HG03108 (cell line): ENCODE measurements at regions not wholly inside any gene's neighbourhood (a gene's known extent, or its start where the extent isn't known, plus 50 kb on each side); places are given as distances from the start of the nearest gene placed in this dataset.

Experiments
- ATAC-seq: cut with Tn5 transposase; IDR thresholded peaks from one replicate; pipeline ENCODE4 v1.9.1; 2021; ENCODE audit warnings: moderate library complexity; ENCODE audit not compliant: unreplicated experiment

DNA sequence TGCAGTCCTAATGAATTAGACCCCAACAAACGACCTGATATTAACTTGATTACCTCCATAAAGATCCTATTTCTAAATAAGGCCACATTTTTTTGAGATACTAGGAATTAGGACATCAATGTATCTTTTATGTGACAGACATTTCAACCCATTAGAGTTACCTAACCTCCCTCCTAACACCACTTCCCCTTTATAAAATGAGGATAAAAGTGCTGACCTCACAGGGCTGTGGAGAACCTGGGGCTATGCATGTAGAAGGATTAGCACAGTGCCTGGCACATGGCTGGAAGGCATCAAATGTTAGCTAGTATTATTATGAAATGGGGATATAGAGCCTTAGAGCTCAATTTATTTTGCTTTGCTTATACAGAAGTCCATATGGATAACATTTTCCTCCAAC is 53.5 kb upstream of the LRRN1 start:
- ATAC-seq: no peak

DNA sequence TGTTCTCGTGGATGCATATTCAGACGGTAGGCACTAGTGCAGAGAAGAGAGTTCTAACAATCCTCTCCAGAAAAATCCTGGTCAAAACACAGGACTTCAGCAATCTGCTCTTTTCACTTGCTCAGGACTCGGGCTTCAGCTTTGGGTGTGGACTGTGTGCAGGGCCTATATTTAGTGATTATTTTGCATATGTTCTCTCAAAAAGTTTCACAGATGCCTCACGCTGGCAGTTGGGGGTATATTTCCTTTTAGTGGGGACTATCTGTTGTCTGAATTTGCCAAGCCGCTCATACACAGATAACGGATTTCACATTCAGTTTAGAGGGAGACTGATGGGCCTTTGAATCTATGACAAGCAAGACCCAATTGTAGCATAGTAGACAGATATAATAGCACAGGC is 54.4 kb upstream of the LRRN1 start:
- ATAC-seq: no peak

DNA sequence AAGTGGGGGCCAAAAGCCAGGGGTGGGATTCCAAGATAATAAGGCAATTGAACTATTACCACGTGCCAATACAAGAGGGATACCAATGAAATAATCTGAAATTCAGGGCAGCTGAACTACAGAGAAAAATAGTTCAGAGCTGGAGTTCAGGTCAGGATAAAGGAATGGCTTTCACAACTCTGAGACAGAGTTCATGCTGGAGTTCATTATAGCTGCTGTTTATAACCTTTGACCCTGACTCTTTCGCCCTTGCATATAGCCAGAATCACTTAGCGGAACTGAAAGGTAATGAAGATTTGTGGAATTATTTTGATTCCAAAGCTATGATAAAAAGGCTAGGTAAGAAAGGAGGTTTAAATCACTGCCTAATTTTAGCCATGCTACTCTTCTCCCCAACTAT is 55.5 kb upstream of the LRRN1 start:
- ATAC-seq: no peak

DNA sequence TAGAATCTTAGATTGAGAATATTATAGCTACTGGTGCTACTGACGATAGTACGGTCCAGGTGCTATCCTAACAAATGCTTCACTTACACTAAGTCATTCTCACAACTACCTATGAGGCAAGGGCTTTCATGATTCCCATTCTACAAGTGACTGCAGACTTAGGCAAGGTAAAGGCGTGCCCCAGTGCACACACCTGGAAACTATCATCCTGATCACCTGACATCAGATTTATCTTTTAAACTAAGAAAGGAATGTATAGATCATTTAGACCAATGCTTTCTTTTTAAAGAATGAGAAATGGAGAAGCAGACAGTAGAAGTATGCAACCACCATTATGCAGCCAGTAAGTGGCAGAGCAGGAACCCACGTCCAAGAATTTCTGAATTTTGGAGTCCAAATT is 59.2 kb upstream of the LRRN1 start:
- no peak for ATAC-seq

DNA sequence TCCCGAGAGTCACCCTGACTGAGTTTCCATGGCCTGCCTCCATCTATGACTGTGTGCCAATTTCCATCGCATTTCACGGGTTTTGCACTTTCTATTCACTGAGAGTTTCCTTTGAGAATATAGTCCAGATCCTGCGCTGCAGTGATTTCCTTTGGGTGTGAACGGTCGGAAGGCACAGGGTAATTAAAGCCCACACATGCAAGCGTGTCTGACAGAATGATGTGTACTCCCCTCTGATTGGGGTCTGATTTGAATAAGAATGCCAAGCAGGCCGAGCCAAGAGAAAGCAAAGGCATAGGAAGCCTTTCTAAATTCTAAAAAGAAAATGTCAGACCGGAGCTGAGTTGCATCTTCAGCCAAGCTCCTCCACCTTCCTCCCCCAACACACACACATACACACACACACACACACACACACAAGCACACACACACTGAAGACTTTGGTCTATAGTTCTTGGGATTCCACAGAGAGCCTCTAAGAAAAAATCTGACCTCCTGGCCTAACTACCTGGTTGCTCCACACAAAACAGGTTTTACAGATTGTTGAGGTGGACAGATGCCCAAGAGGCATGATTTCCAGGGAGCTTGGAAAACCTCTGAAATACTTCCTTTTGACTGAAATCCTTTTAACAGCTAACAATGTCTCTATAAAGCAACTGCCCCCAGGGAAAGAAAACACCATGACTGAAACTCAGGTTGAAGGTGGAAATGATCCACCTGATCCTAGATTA is 59.7 kb upstream of the LRRN1 start:
- ATAC-seq: no peak

DNA sequence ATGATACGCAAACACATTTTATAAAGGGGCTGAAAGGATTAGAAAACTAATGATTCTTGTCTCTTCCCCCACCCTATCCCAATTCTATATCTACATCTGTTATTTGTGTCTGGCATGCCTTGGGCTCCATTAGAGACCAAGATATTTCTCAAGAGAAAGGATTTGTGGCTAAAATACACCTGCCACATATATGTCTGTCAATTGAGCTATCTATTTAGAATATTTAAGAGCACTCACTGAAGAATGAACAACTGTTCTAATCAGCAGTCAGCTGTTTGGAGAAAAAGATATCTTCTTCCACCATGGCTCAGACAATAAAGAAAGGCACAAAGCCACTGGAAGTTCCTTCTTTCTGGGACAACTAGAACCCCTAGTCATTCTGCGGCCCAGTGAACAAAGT is 61.7 kb upstream of the LRRN1 start:
- ATAC-seq: no peak

DNA sequence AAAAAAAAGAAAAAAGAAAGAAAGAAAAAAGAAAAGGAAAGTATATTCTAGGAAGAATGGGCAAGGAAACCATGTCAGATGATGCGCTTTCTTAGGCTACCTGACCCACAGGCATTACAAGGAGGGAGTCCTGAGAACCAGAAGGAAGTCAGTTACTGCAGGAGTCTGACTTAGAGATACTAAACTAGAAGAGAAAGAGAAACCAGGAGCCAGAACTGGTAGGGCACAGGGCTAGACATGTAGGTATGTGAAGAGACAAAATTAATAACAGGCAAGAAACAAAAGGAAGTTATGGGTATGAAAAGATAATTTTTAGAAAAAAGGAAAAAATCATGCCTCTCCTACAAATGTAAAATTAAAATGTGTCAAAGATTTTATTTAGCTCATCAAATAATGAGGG is 63.3 kb upstream of the LRRN1 start:
- no peak for ATAC-seq

DNA sequence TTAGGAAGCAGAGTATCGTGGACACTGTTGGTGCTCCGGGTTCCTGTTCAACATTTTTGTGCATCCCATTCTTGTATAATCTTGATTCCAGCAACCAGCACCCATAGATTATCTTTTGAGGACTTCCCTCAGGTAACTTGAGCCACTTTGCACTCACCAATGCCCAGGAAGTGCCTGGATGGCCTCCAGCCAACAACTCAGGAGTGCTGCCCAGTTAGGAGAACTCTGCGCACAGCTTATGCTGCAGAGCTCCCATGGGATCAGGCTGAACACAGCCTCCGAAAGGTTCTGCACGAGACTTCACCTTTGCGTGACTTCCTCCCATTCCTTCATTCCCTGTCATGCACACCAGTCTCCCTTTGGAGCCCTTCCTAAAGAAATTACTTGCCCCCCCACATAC is 64.3 kb upstream of the LRRN1 start:
- ATAC-seq: no peak

DNA sequence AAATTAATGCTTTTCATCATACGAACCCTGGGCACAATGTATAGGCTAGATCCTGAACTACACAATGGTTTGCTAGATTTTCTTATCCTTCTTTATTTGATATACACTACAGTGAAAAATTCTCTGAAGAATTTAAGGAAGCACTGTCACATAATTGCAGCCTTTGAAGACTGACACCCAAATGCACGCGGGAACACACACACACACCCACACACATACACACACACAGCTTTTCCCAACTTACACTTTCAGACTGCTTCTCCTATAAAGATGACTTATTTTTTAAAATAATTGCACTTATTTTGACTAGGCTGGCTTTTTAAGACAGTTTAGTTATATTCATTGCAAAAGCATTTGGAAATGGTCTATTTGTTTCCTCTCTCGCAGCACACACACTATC is 70.0 kb upstream of the LRRN1 start:
- ATAC-seq: no peak

DNA sequence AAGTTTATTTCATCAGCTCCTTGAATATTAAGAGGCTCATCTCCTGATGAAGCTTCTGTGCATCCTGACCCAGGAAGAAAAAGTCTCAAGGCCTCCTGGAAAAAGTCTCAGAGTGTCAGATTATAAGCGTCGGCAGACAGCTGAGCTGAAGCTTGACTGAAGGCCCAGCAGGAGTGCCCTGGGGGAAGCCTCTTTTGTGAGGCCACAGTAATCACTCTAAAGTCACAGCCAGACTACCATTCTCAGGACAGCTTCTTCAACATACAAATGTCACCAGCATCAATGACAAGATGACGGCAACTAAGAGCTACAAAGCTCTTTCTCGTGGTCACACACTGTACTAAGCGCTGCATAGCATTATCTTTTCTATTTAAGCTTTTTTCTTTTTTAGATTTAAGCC is 72.7 kb upstream of the LRRN1 start:
- ATAC-seq: no peak

DNA sequence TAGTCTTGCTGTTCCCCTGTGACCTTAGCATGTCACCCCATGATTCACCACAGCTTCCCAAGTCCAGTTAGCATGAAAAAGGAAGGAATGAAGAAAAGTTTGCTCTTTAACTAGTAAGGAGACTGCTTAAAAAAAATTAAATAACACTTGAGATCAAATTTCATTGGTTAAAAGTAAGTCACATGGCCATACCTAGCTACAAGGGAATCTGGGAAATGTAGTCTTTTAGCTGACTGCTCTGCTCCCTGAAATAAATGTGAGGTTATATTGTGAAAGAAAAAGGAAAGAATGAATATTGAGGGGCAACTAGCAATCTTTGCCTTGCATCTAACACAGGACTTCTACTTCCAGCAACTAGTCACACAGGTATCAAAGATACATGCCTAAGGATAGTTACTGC is 84.7 kb upstream of the LRRN1 start:
- ATAC-seq: no peak

DNA sequence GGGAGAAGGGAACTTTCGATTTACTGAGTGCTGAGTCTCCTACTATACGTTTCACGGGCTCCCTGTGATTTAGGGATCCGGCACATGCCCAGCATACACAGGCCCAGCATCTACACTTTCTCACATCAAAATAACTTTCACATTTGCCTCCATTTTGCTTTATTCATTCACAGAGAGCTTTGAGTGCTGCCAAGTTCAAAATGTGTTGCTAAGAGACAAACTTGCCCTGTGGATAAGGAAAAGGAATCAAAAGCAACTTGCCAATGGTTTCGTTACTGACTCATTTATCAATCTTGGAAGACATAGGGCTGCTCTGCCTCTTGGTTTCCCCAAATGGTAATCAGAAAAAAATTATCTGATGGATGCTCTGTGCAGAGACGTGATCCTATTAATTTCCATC is 86.3 kb upstream of the LRRN1 start:
- no peak for ATAC-seq

DNA sequence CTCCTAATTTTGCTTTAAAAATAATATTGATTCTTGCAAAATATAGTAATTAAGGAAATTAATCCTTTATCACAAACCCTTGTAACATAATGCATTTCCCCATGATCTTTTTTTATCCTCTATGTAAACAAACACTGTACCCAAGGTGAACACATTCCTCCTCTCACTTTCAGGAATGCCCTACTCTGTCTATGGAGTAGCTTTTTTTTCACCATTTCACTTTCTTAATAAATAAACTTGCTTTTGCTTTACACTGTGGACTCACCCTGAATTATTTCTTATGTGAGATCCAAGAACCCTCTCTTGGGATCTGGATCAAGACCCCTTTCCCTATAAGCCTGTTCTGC is 90.5 kb upstream of the LRRN1 start:
- ATAC-seq: no peak

DNA sequence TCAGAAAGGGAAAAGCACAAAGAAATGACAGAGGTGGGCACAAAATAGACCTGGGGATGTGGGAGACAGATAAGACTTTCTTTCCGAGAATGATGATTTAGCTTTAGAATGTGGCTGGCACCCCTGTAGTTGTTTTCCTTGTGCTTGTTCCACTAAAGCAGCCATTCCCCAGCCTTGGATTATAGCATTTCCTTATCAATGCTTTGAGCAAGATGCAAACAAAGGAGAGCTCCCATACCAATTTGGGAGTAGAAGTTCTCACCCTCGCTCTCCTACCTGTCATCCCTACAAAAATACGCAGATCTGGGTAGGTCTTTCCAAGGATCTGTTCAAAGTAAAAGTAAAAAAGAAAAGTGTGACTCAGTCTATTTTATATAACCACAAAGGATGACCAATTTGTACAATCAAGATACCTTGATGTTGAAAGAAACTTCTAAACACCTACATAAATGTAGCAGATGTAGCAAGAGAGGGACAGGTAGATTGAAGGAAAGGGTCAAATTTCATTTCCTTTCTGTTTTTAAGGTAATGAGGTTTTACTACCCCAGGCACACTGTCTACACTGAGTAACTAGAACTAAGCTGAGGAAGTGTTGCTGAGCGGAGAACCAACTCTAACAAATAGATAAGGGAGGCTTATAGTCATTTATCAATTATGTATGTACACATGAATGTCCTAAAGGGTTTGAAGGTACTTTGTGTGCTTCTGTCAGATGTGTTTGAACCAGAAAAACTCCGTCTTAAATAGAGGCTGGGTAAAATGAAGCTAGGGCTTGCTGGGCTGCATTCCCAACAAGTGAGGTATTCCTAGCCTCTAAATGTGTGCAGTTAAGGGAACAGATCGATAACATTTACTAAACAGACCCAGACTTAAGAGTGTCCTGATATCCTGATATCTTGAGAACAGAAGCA is 91.1 kb upstream of the LRRN1 start:
- no peak for ATAC-seq

DNA sequence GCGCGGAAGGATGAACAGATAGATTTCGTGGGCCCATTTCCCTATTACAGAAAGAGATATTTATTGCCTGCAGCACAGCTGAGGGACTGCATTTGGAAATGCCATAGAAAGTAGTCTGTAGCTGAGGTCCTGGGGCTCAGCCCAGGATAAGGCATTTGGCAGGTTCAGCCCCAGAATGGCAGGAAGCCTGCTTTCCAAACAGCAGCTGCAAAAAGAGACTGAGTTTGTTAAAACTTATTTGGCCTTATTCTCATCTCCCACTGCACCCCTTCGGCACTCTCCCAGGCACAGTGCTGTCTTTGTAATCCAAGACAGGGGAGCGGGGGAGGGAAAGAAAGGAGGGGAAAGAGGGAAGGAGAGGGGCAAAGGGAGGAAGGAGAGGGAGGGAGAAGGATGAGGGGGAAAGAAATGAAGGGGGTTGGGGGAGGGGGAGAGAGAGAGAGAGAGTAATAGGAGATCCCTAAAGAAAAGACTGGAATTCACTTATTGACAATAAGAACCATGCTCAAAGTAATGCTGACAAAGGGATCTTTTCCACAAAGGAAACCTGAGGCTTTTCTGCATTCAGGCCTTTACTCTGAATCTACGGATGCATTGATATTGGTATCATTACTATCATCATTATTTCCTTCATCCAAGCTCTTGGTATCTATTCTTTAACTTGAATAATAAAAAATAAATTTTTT is 94.0 kb upstream of the LRRN1 start:
- ATAC-seq: no peak

DNA sequence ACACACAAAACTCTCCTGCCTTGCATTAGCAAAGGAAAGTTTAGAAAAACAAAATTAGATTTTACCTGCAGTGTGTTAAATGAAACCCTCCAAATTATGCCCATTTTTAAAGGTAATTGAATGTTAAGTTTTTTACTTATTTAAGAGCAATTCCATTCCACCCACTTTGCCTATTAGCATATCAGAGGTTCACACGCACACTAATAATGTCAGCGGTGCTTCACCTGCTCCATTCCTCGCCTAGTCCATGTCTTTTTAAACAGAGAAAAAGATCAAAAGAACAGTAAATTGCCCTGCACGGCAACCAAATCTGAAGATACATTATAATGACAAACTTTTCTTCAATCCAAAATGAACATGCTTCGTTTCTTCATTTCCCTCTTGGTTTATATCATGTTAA is 97.3 kb upstream of the LRRN1 start:
- ATAC-seq: no peak

DNA sequence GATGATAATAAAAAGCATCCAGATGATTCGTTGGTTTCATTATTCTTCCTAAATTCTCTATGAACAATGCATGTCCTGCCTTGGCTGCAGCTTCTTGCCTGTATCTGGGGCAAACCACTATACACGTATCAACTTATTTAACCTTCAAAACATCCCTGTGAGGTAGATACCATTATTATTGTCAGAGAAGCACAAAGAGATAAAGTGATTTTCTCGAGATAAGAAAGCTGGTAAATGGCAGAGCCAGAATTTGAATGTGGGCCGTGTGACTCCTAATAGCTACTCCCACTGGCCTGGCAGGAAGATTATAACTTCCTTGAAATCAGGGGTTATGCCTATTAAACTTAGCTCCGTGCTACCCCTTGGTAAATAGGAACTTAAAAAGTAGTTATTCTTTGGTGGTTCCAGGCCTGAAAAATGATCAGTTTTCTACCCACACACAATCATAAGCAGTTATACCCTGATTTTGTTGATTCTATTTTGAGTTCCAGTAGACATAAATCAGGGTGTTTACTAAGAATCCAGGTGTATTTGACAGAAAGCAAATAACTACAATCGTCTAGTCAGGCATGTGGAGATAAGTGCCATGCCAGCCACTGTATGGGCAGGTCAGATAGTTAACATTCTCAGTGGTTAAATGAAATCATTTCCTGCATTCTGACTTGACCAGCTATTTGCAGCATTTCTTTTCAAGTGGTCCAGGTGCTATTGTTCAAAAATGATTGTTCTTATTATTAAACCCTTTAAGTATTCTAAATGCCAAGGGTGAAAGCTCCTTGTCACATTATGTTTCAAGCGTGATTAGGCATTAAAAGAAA is 99.2 kb upstream of the LRRN1 start:
- ATAC-seq: no peak

DNA sequence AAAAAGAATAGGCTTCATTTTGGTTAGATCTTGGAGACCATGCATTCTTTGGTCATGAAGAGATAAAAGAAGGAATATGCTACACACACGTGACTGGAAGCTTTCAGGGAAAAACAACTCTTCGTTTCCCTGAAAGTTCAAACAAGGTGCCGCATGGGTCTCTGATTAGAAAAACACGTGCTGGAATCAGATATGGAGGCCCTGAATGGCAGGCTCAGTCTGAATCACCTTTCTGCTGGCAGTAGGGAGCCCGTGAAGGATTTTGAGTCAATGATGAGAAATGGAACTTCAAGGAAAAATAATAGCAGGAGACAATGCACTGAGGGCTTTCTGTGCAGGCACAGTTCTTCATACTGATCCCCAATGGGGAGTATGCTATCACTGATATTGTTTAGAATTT is 99.8 kb upstream of the LRRN1 start:
- no peak for ATAC-seq

DNA sequence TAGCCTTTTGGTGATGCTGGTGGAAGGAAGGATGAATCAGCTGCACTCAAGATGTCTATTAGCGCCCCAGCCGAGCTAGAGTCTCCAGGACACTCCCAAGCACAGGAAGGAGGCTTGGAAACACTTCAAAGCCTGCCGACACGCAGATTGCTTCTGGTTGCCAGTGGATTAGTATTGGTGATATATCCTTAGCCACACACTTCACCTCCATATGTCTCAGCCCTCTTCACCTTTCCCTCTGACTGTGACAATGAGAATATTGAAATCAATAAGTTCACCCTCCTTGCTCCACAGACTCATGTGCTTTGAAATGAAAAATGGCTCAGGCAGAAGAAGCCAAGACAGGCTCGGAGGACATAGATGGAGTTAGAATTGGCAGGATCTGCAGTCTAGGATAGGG is 102.9 kb upstream of the LRRN1 start:
- ATAC-seq: no peak

DNA sequence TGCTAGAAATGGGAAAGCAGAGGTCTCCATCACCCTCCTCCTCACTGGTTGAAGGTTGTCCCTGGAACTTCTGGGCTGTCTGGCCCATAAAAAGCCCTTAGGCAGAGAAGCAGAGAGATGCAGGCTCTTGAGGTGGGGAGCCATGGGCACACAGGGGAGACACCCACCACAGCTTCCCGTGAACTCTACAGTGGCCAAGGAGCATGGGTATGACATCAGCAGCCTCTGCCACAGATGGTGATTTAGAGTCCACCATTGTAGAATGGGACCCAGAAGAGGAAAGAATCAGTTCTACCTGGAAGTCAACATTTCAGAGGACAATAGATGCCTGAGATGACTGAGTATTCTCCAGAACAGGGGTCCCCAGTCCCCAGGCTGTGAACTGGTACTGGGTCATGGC is 105.6 kb upstream of the LRRN1 start:
- ATAC-seq: no peak
